Transverse colon (tissue), 4 donors: ENCODE measurements at regions not wholly inside any gene's neighbourhood (a gene's known extent, or its start where the extent isn't known, plus 50 kb on each side); places are given as distances from the start of the nearest gene placed in this dataset.

Source experiments
- CTCF ChIP-seq, 5 experiments: fragments of 200-600 bp in 3 of 5; fragments of 450-650 bp in 2 of 5; sonication (generic) in 3 of 5; IDR thresholded peaks; 1 replicate in 2 of 5; 2 replicates in 3 of 5; pipeline ENCODE4 v1.5.1; 2016 to 2017; ENCODE audit warnings: antibody characterized with exemption in 5 of 5, inconsistent platforms in 3 of 5, mild to moderate bottlenecking in 2 of 5, moderate library complexity in 1 of 5
- EP300 ChIP-seq: sonication (generic); formaldehyde crosslinking; IDR thresholded peaks from one replicate; pipeline ENCODE4 v1.6.1; 2017; ENCODE audit warnings: antibody characterized with exemption, low read depth
- POLR2AphosphoS5 ChIP-seq, 3 donors: sonication (generic); formaldehyde crosslinking; IDR thresholded peaks; one replicate each; pipeline ENCODE4 v1.6.1; 2016; ENCODE audit warnings: antibody characterized with exemption in 3 of 3

GRCh38 chr14:56891226-56891625 lies 80.9 kb upstream of the OTX2 start:
- no peak for TF ChIP-seq EP300
- TF ChIP-seq POLR2AphosphoS5 (IDR thresholded peaks at IDR 0.05), result no peak
- TF ChIP-seq CTCF (IDR thresholded peaks at IDR 0.05), result no peak
